Medulla oblongata (tissue), 1 donor: ENCODE measurements at regions not wholly inside any gene's neighbourhood (a gene's known extent, or its start where the extent isn't known, plus 50 kb on each side); places are given as distances from the start of the nearest gene placed in this dataset.

Experiments used
- DNase-seq: peaks from one replicate; pipeline ENCODE4 v3.0.0-alpha.2; 2015; ENCODE audit errors: extremely low spot score

GRCh38 chr11:79686703-79687419 is 246.0 kb upstream of the TENM4 start:
- DNase-seq: no peak

GRCh38 chr11:79683930-79684329 is 243.1 kb upstream of the TENM4 start:
- no peak for DNase-seq

GRCh38 chr11:79678780-79679452 is 238.1 kb upstream of the TENM4 start:
- no peak for DNase-seq

- DNase-seq: no peak
Observed at GRCh38 chr11:79676396-79676795, 235.6 kb upstream of the TENM4 start.

DNA sequence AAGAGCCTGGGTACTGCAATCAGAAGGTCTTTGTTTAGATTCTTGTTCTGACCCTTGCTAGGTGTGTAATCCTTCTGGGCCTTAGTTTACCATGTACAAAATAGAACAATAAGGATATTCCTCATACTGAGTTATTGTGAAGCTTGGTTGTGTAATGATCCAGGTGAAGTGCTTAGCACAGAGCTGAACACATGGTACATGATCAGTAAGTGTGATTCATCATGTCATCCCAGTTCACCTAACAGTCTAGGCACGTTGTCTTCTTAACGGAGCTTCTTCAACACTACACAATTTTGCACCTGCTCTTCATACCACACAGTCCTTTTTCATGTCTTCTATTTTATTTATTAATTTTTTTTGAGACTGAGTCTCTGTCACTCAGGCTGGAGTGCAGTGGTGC is 234.3 kb upstream of the TENM4 start:
- DNase-seq: no peak

DNA sequence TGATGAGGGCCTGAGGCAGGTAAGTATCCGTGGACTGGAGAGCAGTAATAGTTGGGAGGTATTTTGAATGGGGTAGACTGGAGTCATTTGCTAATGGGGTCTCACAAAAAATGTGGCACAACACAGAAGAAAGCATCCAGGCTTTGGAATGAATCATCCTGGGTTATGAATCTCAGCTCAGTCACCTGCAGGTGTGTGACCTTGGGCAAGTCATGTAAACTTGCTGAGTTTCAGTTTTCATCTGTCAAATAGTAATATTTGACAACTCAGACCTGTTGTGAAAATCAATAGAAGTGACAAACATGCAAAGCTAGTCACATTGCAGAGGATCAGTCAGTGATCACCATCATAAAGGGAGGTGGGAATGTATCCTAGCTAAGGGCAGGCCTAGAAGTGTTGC is 232.0 kb upstream of the TENM4 start:
- no peak for DNase-seq

GRCh38 chr11:79671401-79671800 is 230.6 kb upstream of the TENM4 start:
- DNase-seq: no peak

- DNase-seq: no peak
Observed at GRCh38 chr11:79670882-79671281, 230.1 kb upstream of the TENM4 start.

GRCh38 chr11:79668575-79668974 is 227.7 kb upstream of the TENM4 start:
- no peak for DNase-seq

DNA sequence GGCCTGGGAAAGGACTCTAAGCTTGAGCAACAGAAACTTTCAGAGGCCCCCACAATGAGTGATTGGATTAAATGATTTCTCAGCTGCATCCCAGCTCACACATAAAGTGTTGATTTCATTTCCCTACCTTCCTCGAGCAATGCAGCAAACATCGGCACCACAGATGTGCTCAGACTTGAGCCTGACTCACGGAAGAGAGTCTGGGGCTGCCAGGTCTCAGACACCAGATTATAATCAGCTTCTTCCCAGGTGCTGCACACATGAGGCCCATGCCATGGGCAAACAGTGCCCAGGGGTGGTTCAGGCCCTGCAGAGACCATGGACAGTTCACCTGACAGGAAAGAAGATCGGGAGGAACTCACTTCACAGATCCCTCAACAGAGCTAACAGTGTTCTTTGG is 226.6 kb upstream of the TENM4 start:
- no peak for DNase-seq

GRCh38 chr11:79663017-79663416 is 222.2 kb upstream of the TENM4 start:
- no peak for DNase-seq

DNA sequence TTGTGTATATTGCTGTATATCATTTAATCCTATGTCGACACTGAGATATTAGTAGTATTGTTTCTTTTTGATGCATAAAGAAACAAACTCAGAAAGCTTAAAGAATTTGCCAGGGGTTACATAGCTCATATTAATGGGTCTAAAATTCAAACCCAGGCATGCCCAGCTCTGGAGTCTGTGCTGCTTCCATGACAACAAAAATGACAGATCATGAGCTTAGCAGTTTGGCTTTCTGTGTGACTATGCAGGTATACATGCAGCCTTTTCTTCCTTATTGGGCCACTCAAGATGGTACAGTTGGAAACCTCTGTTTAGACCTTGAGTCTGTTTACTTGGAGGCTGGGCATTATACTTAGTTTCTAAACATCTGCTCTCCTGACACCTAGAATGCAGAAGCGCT is 220.5 kb upstream of the TENM4 start:
- no peak for DNase-seq

GRCh38 chr11:79648766-79649520 is 208.1 kb upstream of the TENM4 start:
- no peak for DNase-seq

DNA sequence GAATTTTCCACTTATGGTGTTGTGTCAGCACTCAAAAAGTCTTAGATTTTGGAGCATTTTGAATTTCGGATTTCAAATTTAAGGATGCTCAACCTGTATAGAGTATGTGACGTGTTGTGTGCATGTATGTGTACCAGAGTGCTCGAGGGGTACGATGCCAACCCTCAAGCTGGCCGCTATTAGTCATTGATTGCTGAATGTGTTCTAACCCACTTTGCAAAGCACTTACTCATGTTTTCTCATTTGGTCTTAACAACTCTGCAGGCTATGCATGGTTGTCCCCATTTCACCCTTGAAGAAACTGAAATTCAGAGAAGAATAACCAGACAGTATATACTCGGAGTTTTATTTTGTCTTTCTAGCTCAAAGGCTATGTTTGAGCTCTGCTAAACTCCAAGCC is 196.4 kb upstream of the TENM4 start:
- no peak for DNase-seq

- no peak for DNase-seq
Observed at GRCh38 chr11:79634905-79635304, 194.1 kb upstream of the TENM4 start.

DNA sequence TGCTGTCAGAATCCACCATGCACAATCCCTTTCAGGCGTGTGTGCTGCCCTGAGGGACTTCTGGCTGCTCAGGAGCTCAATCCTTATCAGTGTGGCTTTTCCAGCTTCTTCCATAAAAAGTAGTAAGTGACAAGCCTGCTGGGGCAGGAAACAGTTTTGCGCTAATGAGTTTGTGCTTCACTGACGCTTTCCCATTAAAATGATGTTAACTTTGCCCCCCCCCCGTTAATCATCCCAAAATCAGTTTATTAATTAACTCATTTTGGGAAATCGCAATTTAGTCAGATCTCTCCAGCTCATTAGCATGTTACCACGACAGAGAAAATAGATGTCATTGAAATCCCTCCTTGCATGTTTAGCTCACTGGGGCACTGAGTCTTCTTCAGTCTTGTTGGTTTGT is 186.5 kb upstream of the TENM4 start:
- no peak for DNase-seq

GRCh38 chr11:79626135-79627075 is 185.6 kb upstream of the TENM4 start:
- peak; percentile 4 for DNase-seq

DNA sequence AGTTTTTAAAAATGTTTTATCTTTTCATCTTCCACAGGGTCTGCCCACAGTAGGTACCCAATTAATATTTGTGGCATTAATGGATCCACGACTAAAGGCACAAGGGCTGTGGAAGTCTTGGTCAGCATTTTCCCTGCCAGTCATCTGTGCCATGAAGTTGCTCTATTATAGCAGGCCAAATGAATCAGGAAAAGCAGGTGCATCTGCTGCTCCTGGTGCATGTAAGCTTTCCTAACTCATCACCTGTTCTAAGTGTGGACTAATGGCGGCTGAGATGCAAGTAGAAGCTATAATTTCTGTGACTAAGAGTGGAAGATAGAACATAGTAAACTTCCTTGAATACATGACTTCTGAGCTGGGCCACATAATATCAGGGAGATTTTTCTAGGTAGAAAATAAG is 182.5 kb upstream of the TENM4 start:
- DNase-seq: no peak

GRCh38 chr11:79617561-79617960 is 176.7 kb upstream of the TENM4 start:
- DNase-seq: no peak

DNA sequence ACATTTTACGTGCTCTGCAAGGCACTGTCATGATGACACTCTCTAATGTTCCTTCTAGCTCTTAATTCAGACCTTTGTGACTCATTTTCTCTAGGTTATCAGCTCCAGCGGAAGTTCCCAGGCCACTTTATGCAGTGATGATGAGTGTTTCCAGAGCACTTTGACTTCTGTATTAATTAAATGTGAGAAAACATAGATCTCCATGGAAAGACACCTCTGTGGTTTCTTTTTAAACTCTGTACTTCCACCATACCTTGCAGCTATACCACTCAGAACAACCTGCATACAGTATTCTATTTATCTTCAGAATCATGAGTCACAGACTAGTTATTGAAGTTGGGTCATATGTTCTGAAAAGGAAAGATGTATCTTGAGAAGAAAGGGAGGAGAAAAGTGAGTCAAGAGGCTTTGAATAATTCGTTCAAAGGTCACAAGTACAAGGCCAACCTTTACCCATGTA is 175.6 kb upstream of the TENM4 start:
- DNase-seq: no peak

- DNase-seq: no peak
Observed at GRCh38 chr11:79615425-79615824, 174.6 kb upstream of the TENM4 start.

DNA sequence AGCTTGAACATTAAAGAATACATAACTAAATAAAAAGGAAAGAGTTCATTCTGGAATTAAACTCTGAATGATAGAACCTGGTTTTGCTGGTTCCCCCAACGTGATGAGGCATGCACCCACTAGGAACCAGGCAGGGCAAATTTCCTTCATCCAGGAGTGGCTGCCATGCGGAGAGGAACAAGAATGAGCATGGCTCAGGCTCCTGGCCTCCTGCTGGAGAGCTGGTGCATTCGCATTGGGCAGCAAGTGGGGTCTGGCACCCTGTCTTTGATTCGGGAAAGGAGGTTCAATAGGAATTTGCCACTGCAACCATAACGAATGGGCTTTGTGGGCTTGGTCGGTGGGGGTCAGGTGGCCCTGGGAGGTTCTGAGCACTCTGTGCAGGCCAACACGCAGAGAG is 169.8 kb upstream of the TENM4 start:
- no peak for DNase-seq
